Mesenteric fat pad (tissue), 1 donor: ENCODE measurements at regions not wholly inside any gene's neighbourhood (a gene's known extent, or its start where the extent isn't known, plus 50 kb on each side); places are given as distances from the start of the nearest gene placed in this dataset.

ENCODE experiments used
- DNase-seq: peaks from one replicate; pipeline ENCODE4 v3.0.0-alpha.2; 2020; ENCODE audit warnings: low spot score
- donor health status: DM: yes; HTN: yes; CAD: no.

DNA sequence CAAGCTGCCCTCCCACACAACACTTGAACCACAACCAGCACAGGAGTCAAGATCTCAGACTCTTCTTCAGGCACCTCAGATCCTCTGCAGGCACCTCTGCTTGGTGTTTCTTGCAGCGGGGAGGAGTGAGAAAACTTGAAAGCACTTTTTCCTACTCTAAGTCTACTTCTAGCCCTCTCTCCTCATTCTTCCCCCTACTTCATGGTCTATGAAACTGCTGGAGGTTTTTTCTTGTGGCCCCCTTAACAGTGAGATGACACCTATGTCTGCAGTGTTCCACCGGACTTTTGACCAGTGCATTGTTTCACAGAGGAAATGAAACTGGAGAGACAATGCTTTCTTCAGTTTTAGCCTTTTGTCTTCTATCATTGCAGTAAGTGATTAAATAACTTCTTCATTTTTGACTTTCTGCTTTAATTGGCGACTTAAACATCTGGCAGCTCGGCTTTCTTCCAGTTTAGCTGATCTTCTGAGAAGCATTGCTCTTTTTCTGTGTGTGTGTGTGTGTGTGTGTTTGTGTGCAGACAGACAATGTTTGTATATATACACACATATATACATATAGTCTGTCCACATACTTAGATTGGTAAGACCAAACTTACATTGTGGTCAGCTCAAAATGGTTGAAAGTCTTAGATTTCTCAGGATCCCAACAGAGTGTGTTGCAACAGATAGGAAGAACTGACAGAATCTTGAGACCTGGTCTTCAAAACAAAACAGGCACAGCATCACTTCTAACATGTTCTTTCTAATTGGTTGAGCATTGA lies 1474.0 kb upstream of the TMEFF2 start:
- DNase-seq, result no peak

- DNase-seq, result no peak
These were observed 1433.2 kb upstream of the TMEFF2 start for GRCh38 chr2:193627927-193628272.

DNA sequence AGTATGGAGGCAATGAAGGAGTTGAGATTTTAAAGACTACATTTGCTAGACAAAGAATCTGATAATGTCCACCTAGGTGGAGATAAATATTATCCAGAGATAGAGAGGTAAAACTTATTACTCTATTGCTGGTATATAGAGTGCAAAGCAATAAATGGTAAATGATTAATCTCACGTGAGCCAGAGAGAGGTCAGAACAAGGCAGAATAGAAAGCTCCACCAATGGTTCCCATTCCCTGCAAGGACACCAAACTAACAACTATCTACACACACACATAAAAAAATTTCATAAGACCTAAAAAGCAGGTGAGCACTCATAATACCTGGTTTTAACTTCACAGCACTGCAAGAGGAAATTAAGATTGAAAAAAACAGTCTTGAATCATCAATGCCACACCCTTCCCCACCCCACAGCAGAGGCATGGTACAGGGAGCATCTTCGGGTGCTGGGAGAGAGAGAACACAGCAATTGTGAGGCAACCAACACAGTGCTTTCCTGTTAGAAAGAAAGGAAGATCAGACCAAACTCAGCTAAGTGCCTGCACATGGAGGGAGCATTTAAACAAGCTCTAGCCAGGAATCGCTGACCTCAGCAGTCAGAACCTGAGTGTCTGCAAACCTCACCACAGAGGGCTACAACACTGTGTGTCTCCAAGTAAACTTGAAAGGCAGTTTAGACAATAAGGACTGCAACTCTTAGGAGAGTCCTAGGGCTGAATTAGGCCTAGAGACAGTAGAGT lies 1432.6 kb upstream of the TMEFF2 start:
- DNase-seq, result no peak

GRCh38 chr2:193608451-193608850 lies 1413.7 kb upstream of the TMEFF2 start:
- DNase-seq, result no peak

- no peak for DNase-seq
These were observed 1396.1 kb upstream of the TMEFF2 start for GRCh38 chr2:193590831-193591230.

- DNase-seq, result no peak
These were observed 1389.8 kb upstream of the TMEFF2 start for GRCh38 chr2:193584522-193584938.

- no peak for DNase-seq
These were observed 1389.1 kb upstream of the TMEFF2 start for GRCh38 chr2:193583638-193584400.

DNA sequence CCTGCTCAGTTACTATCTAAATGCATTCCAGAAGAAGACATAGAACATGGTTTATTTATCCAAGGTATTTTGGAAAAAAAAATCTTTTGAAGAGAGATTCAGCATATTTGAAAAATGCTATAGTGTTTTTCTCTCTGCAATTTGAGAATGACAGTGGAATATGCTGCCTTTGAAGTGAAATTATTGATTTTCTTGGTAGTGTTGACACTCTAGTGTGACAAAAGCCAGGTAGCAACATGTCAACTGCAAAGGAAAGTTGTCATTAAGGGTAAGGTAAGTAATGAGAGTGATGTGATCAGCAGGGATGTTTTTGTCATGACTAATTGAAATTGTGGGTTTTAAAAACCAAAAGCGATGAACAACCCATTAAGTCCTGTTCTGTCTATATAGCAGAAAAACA lies 1387.1 kb upstream of the TMEFF2 start:
- no peak for DNase-seq

DNA sequence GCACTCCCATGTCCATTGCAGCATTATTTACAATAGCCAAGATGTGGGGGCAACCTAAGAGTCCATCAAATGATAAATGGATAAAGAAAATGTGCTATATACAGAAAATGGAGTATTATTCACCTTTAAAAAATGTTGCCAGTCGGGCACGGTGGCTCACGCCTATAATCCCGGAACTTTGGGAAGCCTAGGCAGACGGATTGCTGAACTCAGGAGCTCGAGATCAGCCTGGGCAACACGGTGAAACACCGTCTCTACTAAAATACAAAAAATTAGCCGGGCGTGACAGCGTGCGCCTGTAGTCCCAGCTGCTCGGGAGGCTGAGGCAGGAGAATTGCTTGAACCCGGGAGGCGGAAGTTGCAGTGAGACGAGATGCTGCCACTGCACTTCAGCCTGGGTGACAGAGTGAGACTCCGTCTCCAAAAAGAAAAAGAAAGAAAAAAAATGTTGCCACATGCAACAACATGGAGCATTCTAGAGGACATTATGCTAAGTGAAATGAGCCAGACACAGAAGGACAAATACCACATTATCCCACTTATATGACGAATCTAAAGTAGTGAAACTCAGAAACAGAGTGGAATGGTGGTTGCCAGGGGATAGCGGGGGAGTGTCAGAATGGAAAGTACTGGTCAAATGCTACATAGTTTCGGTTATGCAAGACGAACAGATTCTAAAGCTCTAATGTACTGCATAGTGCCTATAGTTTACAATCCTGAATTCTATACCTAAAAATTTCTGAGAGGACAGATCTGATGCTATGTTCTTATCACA lies 1385.6 kb upstream of the TMEFF2 start:
- no peak for DNase-seq

- DNase-seq, result no peak
These were observed 1372.2 kb upstream of the TMEFF2 start for GRCh38 chr2:193566886-193567285.

DNA sequence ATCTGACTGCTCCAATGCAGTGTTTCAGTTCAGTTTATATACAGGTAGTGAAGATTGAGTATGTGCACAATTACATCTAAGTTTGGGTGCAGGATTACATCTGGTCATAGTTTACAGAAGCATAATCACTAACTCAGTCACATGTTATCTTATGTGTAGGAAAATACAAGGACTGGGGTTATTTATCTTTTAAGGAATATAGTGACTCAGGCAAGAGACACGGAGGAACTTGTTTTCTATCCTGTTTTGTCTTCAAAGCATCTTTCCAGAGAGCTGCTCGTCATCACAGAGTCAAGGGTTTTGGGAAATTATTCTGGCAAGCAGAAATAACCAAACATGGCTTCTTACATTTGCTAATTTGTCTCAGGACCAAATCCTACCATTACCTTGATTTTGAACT lies 1371.5 kb upstream of the TMEFF2 start:
- DNase-seq, result no peak

DNA sequence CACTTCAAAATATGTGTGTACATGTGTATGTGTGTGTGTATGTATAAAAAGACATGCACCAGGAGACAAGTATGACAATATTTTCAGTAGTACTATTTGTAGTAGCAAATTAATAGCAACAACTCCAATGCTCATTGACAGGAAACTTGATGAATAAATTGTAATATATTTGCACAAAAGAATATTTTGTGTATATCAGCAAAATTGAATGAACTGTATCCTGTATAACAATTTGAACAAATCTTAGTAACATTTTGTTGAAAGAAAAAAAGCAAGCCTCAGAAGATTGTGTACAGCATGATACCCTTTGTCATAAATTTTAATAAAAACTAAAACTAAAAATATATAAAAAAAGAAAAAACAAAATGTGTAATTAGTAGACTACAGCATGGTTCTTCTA lies 1367.3 kb upstream of the TMEFF2 start:
- no peak for DNase-seq

DNA sequence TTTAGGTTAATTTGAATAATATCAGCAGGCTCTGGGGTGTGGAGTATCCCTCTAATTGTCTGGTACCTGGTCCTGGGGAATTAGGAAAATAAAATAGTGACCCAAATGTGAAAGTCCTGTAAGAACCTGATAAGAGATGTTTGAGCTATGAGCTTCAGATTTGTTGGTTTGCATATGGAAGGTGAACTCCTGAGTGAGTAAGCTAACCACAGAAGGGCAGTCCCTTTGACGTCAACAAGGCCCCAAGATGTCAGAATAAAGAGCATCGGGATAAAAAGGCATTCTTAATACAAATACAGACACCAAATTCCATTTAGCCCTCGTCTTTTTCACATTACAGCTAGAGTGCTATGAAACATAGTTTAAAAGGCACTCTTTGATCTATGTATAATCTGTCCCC lies 1366.3 kb upstream of the TMEFF2 start:
- DNase-seq, result no peak

- DNase-seq, result no peak
These were observed 1362.2 kb upstream of the TMEFF2 start for GRCh38 chr2:193556766-193557470.

GRCh38 chr2:193549661-193550060 lies 1354.9 kb upstream of the TMEFF2 start:
- no peak for DNase-seq

- no peak for DNase-seq
These were observed 1348.0 kb upstream of the TMEFF2 start for GRCh38 chr2:193542762-193543161.

DNA sequence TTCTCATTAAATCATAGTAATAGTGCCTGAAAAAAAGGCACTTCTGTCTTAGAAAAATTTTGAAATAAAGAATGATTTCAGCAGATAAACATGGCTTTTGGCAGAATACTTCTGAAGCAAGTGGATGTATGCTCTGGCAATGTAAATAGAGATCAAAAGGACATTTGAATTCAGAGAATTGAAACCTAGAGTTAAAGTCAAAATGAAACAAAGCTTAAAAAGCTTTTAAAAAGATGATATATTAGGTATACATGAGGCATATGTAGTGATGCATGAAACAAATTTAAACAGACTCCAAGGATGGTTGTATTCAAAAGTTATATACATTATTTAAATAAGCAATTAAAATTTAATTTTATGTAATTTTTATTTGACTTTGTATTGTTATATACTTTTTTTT lies 1344.5 kb upstream of the TMEFF2 start:
- no peak for DNase-seq

DNA sequence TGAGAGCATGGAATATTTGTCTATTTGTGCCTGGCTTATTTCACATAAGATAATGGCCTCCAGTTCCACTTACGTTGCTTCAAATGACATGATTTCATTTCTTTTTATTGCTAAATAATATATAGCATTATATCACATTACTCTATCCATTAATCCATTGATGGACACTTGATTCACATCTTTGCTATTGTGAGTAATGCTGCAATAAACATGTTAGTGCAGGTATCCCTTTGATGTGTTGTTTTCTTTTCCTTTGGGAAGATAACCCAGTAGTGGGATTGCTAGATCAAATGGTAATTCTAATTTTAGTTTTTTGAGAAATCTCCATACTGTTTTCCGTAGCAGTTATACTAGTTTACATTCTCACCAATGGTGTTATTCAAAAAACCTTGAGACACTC lies 1343.3 kb upstream of the TMEFF2 start:
- DNase-seq, result no peak

- DNase-seq, result no peak
These were observed 1342.8 kb upstream of the TMEFF2 start for GRCh38 chr2:193537531-193537930.

- DNase-seq, result no peak
These were observed 1333.7 kb upstream of the TMEFF2 start for GRCh38 chr2:193528458-193528857.

GRCh38 chr2:193527146-193527545 lies 1332.4 kb upstream of the TMEFF2 start:
- DNase-seq, result no peak
